Upper lobe of left lung (tissue), 6 donors: ENCODE measurements at regions not wholly inside any gene's neighbourhood (a gene's known extent, or its start where the extent isn't known, plus 50 kb on each side); places are given as distances from the start of the nearest gene placed in this dataset.

Source experiments
- ATAC-seq, 2 donors: fragments of 200-7000 bp; cut with Tn5 transposase; one replicate each; pipeline ENCODE4 v1.9.1; 2022; ENCODE audit warnings: mild to moderate bottlenecking in 2 of 2, moderate library complexity in 2 of 2; ENCODE audit not compliant: low FRiP score in 2 of 2
- DNase-seq, 2 donors: peaks; one replicate each; pipeline ENCODE4 v3.0.0-alpha.2; 2019 to 2020
- H3K27ac ChIP-seq, 4 donors: fragments of 200-600 bp; sonication (generic); one replicate each; pipeline ENCODE4 v1.5.1; 2016 to 2019
- H3K27me3 ChIP-seq, 4 donors: fragments of 200-600 bp; sonication (generic); one replicate each; pipeline ENCODE4 v1.5.1; 2017 to 2019
- H3K36me3 ChIP-seq, 4 donors: fragments of 200-600 bp; sonication (generic); one replicate each; pipeline ENCODE4 v1.5.1; 2016 to 2019
- H3K4me1 ChIP-seq, 4 donors: fragments of 200-600 bp; sonication (generic); one replicate each; pipeline ENCODE4 v1.5.1; 2018 to 2019
- H3K4me3 ChIP-seq, 4 donors: fragments of 200-600 bp; sonication (generic); one replicate each; pipeline ENCODE4 v1.5.1; 2017 to 2019; ENCODE audit warnings: mild to moderate bottlenecking in 2 of 4, moderate library complexity in 1 of 4
- H3K9me3 ChIP-seq, 4 donors: fragments of 200-600 bp; sonication (generic); one replicate each; pipeline ENCODE4 v1.5.1; 2018 to 2019
- EP300 ChIP-seq, 4 donors: sonication (generic); formaldehyde crosslinking; IDR thresholded peaks; one replicate each; pipeline ENCODE4 v1.5.1; 2017; ENCODE audit warnings: antibody characterized with exemption in 4 of 4, control low read depth in 2 of 4
- POLR2A ChIP-seq, 4 donors: fragments of 450-650 bp; IDR thresholded peaks; one replicate each; pipeline ENCODE4 v1.5.1; 2016 to 2017; ENCODE audit warnings: antibody characterized with exemption in 4 of 4, mild to moderate bottlenecking in 2 of 4
- POLR2AphosphoS5 ChIP-seq, 2 donors: sonication (generic); formaldehyde crosslinking; IDR thresholded peaks; one replicate each; pipeline ENCODE4 v1.5.1; 2017; ENCODE audit warnings: antibody characterized with exemption in 2 of 2
- WGBS, 2 donors: methylation state at CpG; one replicate each; pipeline ENCODE4 v1.1.5; 2017 to 2018; 5-methylcytosine and 5-hydroxymethylcytosine counted together
- TF ChIP-seq, protein P1 (sequence below), 6 experiments: fragments of 450-650 bp in 4 of 6; fragments of 200-600 bp in 2 of 6; sonication (generic) in 2 of 6; IDR thresholded peaks; one replicate each; pipeline ENCODE4 v1.5.1; 2016 to 2019; ENCODE audit warnings: antibody characterized with exemption in 6 of 6
- donor health status: DM: no; HTN: no; CAD: no; lungs with moderate emphysema.
- donor health status: DM: no; HTN: yes; CAD: no; lungs with severe emphysema.

DNA sequence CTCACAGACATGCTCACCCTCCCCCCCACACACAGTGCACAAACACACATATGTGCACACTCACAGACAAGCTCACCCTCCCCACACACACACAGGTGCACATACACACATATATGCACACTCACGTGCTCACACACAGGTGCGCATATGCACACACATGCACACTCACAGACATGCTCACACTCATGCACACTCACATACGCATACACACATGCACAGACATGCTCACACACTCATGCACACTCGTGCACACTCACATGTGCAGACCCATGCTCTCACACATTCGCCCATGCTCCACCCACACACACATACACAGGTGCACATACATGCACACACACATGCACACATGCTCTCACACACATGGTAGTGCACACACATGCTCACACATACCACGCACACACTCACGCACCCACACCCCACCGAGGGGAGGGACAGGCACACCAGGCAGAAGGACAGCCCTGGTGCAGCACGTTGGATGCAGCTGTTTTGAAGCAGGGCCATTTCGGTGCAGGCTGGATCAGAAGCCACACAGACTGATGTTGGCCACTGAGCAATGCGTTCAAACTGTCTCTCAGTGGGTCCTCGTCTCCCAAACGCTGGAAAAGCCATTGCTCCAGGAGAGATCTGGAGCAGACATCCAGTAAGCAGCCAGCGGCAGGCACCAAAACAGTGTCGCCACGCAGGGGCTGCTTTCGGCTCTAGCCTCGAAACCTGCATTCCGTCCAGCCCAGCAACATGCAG, 86.2 kb upstream of the ZNF469 start:
- Histone ChIP-seq H3K36me3 (no peaks in the 10 kb centered on the region), H3K27me3 (peaks cover 0 to 5% (median 0%) of the 10 kb centered on the region in 4 donors), H3K27ac (no peak overlapping the region), H3K4me1 (no peaks in the 10 kb centered on the region), H3K9me3 (no peaks in the 10 kb centered on the region), H3K4me3 (no peak overlapping the region)
- ATAC-seq = no peak
- DNase-seq = no peak
- TF ChIP-seq POLR2AphosphoS5 (IDR thresholded peaks at IDR 0.05) (no peak), EP300 (IDR thresholded peaks at IDR 0.05) (no peak)
- TF ChIP-seq, protein P1, sequence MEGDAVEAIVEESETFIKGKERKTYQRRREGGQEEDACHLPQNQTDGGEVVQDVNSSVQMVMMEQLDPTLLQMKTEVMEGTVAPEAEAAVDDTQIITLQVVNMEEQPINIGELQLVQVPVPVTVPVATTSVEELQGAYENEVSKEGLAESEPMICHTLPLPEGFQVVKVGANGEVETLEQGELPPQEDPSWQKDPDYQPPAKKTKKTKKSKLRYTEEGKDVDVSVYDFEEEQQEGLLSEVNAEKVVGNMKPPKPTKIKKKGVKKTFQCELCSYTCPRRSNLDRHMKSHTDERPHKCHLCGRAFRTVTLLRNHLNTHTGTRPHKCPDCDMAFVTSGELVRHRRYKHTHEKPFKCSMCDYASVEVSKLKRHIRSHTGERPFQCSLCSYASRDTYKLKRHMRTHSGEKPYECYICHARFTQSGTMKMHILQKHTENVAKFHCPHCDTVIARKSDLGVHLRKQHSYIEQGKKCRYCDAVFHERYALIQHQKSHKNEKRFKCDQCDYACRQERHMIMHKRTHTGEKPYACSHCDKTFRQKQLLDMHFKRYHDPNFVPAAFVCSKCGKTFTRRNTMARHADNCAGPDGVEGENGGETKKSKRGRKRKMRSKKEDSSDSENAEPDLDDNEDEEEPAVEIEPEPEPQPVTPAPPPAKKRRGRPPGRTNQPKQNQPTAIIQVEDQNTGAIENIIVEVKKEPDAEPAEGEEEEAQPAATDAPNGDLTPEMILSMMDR (IDR thresholded peaks at IDR 0.05) = no peak
- 79% methylated on average over 11 to 19 of the region's 19 CpGs for WGBS, 2 donors

GRCh38 chr16:88297178-88297720, 85.5 kb upstream of the ZNF469 start:
- TF ChIP-seq EP300 (IDR thresholded peaks at IDR 0.05) = no peak
- H3K36me3 ChIP-seq = no peaks in the 10 kb centered on the region
- ATAC-seq (no peak), DNase-seq (no peak)
- H3K27me3 ChIP-seq = peaks cover 0 to 5% (median 0%) of the 10 kb centered on the region in 4 donors
- H3K4me3 ChIP-seq = no peak overlapping the region
- H3K4me1 ChIP-seq = no peaks in the 10 kb centered on the region
- 82 to 85% methylated on average over 21 to 22 of the region's 22 CpGs for WGBS, 2 donors
- no peak overlapping the region for H3K27ac ChIP-seq
- H3K9me3 ChIP-seq = no peaks in the 10 kb centered on the region

DNA sequence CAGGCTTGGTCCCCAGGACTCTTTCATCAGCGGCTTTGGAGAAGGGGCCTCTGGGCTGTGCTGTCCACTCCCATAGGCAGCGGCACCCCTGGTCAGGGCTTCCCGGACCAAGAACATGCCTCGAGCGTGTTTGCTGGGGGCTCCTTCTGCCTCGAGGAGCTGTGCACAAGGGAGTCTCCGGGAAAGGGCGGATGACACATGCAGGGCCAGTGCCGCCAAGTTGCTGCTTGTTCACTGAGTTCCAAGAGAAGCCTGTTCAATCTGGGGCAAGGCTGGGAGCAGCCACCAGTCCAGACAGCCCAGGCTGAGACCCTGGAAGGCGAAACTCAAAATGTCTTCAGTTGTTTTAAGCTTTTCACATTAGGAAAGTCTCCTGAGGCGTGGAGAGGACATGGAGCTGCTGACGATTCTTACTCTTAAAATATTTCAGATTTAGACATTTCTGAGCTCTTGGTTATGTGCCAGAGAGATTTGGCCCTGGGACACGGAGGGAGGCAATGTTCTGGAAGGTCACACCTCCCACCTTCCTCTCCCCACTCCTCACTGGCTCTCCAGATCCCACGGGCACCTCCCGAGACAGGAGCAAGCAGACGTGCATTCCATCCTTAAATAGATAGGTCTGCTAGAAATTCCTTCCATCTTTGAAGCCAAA, 84.5 kb upstream of the ZNF469 start:
- Histone ChIP-seq H3K27ac (no peak overlapping the region), H3K9me3 (no peaks in the 10 kb centered on the region), H3K36me3 (no peaks in the 10 kb centered on the region), H3K4me3 (no peak overlapping the region), H3K27me3 (peaks cover 0 to 5% (median 0%) of the 10 kb centered on the region in 4 donors), H3K4me1 (no peaks in the 10 kb centered on the region)
- ATAC-seq (peak in 1 of 2 donors; percentile 85), DNase-seq (no peak)
- TF ChIP-seq POLR2A (IDR thresholded peaks at IDR 0.05) (no peak), POLR2AphosphoS5 (IDR thresholded peaks at IDR 0.05) (no peak), EP300 (IDR thresholded peaks at IDR 0.05) (no peak)
- TF ChIP-seq, protein P1 (IDR thresholded peaks at IDR 0.05) = no peak
- WGBS, 2 donors = 57 to 67% methylated on average over 16 of the region's 16 CpGs

- 48 to 57% methylated on average over 11 to 14 of the region's 14 CpGs for WGBS, 2 donors
- TF ChIP-seq, protein P1 (IDR thresholded peaks at IDR 0.05) = no peak
- no peak for TF ChIP-seq POLR2A (IDR thresholded peaks at IDR 0.05)
- TF ChIP-seq EP300 (IDR thresholded peaks at IDR 0.05) = no peak
- peaks cover 0 to 5% (median 2%) of the 10 kb centered on the region in 4 donors for H3K4me1 ChIP-seq
- no peak overlapping the region for H3K4me3 ChIP-seq
- ATAC-seq (peak in 1 of 2 donors; percentile 54), DNase-seq (no peak)
- H3K27me3 ChIP-seq = peaks cover 0 to 5% (median 0%) of the 10 kb centered on the region in 4 donors
- H3K36me3 ChIP-seq = no peaks in the 10 kb centered on the region
- no peaks in the 10 kb centered on the region for H3K9me3 ChIP-seq
- H3K27ac ChIP-seq = no peak overlapping the region
These were observed 83.7 kb upstream of the ZNF469 start for GRCh38 chr16:88298833-88299745.
